HG03045 (cell line): ENCODE measurements at regions not wholly inside any gene's neighbourhood (a gene's known extent, or its start where the extent isn't known, plus 50 kb on each side); places are given as distances from the start of the nearest gene placed in this dataset.

Experiments used
- ATAC-seq: cut with Tn5 transposase; IDR thresholded peaks from one replicate; pipeline ENCODE4 v1.9.1; 2021; ENCODE audit warnings: mild to moderate bottlenecking, moderate library complexity; ENCODE audit not compliant: unreplicated experiment

GRCh38 chr3:139197251-139197650 lies 146.6 kb upstream of the MRPS22 start:
- ATAC-seq: no peak

GRCh38 chr3:139198186-139198585 lies 145.6 kb upstream of the MRPS22 start:
- no peak for ATAC-seq

DNA sequence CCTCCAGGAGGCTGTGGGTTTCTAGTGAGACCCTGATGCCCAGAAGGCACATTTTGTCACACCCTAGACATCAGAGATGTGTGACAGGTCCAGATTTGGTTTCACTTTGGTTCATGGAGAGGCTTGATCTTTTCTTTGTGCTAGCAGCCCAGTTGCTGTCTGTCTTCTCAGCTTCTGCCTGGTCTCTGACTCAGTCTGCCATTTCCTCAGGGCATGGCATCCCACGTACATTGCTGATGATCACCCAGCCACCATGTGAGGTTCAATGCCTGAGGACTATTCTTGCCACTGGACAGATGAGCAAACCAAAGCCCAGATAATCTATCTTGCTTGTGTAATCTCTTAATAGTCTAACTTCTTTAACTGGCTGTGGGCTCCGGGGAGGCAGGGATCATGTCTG lies 144.9 kb upstream of the MRPS22 start:
- no peak for ATAC-seq

DNA sequence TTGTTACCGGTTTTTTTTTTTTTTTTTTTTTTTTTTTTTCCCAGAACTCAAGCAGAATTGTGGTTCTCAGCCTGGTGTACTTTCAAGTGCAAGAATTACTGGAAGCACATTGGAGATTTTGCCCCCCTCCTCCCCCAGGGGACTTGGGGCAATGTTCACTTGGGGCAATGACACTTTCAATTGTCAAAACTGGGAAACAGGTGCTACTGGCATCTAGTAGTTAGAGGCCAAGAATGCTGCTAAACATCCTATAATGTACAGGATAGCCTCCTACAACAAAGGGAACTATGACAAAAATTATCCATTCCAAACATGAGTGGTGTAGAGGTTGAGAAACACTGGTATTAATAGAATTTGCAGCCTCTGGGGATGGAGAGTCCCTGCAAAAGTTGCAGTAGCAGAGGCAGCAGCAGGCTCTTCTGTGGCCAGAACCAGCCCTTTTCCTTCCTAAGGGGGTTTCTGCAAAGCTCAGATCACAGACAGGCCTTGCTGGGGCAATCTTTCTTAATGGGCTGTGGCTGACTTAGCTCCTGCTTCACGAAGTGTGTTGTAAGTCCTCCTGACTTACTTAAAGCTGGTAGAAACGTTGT lies 144.3 kb upstream of the MRPS22 start:
- no peak for ATAC-seq

DNA sequence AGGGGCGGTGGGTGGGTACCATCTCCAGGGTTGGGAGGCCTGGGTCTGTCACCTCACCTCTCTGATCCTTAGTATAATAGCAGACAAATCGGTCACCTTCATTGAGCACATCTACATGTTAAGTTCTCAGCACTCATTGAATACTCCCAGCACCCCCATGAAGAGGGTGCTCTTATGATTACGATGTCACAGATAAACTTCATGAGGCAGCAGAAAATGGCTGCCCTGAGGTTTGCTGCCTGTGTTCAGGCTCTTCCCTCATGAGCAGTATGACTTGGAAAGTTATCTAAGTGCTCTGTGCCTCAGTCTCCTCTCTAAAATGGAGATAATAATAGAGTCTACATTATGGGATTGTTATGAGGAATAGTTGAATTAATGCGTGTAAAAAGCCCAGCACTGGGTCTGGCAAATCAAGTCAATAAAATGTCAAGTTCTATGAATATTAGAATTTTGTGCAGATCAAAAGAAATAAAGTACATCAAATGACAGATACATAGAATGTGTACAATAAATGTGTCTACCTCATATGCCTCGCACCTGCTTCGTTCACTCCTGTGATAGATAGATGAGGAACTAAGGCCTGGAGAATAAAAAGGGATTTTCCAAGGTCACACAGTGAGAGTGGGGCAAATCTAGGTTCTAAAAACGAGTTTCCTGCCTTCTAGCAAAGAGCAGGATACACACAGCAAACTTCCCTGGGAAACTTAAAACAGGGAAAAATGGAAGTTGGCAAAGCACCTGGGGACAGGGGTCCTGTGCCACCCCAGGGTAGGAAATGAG lies 142.2 kb upstream of the MRPS22 start:
- no peak for ATAC-seq

DNA sequence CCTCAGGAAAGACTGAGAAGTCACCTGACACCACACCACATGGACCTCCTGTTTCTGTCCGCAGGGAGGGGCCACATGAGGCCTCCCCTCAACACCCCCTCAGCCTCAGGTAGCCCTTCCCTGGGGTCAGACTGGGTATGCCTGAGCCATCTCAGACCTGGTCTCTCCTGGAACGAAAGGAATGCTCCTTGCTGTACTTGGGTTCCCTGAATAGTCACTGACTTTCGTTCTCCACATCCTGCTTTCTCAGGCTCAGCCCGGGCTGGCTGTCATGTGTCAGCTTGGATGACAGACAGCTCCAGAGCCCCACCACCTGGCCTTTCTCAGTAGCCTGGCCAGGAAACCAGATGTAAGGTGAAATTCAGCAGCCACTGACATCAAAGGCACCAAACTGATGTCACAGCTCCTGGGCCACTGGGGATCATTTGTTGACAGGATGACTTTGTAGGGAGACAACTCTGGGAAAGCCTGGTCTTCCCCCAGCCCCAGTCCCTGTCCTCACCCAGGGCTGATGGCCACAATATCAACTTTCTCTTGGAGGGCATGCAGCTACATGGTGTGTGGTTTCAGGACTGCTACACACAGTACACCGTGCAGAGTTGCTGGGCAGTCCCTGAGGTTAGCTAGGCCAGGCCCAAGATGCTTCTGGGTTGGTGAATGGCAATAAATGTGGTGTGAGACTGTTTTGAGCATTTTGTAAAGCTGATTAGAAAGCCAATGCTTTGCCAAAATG lies 141.4 kb upstream of the MRPS22 start:
- no peak for ATAC-seq

GRCh38 chr3:139202959-139203349 lies 140.9 kb upstream of the MRPS22 start:
- no peak for ATAC-seq

- ATAC-seq: no peak
These were observed 140.1 kb upstream of the MRPS22 start for GRCh38 chr3:139203752-139204151.

- no peak for ATAC-seq
These were observed 139.1 kb upstream of the MRPS22 start for GRCh38 chr3:139204728-139205127.

GRCh38 chr3:139213936-139214335 lies 129.9 kb upstream of the MRPS22 start:
- ATAC-seq: no peak

DNA sequence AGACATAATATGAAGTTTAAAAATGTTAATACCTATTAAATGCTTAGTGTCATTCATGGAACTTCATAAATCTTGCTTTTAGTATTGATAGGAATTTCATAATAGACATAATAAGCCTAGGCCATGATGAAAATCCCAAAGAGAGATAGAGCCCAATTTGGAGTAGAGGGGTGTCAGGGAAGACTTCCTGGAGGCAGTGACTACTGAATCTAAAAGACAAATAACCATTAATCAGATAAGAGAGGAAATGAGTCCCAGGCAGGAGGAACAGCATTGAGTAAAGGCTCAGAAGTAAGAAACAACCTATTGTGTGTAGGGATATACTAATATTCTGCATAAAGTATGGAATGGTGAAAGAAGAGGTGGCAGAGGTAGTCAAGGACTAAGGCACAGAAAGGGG lies 126.9 kb upstream of the MRPS22 start:
- ATAC-seq: no peak

- no peak for ATAC-seq
These were observed 126.2 kb upstream of the MRPS22 start for GRCh38 chr3:139217633-139218032.

DNA sequence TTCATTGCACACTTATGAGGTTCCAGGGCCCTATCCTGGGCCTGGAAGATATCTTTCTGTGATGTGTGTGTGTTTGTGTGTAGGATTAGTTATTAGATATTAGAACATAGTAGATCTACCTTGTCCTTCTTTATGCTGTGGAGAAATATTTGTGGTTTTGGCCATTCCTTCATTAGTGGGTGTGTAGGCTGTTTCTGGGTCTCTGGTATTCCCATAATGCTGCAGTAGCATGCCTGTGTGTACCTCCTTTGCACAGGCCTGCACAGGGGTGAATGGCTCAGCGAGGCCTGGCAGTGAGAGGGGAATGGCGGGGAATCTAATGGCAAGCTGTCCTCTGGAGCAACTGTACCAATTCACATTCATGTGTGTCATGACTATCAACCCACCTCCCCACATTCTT lies 125.8 kb upstream of the MRPS22 start:
- no peak for ATAC-seq

- ATAC-seq: no peak
These were observed 124.4 kb upstream of the MRPS22 start for GRCh38 chr3:139219463-139219862.

DNA sequence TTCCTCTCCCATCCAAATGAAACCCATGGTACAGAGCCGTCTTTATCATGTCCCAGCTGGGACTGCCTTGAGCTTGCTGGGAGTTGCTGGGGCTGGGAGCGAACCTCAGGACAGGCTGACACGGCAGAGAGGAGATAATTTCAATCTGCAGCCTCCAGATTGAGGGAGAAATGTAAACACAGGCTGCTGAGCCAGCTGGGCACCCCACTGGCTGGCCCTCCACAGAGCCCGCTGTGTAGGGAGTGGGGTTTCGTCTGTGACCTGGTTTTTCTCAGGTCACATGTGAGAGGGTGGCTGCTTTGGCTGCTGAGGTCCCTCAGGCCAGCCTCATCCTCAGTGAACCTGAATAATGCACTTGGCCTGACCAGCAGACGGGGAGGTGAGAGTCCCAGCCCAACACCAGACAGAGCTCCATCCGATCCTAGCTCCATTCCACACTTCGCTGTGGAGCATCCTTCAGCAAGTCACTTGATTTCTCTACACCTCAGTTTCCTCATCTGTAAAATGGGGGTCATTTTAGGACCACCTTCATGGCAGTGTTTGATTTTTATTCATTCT lies 121.6 kb upstream of the MRPS22 start:
- no peak for ATAC-seq

DNA sequence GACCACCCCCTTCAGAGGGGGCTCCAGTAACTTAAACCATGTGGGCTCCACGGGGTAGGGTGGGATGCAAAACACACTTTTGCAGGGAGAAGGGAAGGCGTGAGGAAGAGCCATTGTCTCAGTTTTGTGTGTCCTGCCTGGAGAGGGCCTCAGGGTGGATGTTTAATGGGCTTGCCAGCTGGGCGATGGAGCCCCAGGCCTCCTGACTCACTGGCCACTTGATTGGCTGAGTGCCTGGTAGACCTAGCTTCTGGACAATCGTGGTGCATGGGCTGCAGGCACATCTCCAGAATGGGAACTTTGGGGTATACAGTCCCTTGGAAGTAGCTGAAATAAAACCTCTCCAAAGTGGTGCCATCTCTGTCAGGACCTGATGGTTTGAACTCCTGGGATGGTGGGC lies 118.3 kb upstream of the MRPS22 start:
- ATAC-seq: no peak

DNA sequence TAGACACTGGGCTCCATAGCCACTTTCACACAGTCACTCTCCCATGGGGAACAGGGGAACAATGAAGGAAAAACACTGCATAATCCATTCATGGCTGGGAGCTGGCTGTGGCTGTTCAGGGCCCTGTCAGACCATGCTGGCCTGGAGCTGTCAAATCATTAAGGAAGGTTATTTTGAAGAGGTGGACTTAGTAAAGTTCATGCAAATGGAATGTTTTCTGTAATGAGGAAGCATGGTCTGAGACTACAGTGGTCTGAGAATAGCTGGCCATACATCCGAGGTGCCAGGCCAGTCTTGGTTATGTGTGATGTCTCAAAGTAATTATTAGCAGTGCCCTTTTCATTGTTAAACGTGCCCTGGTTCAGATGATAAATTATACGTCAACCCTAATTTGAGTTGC lies 117.1 kb upstream of the MRPS22 start:
- ATAC-seq: no peak

DNA sequence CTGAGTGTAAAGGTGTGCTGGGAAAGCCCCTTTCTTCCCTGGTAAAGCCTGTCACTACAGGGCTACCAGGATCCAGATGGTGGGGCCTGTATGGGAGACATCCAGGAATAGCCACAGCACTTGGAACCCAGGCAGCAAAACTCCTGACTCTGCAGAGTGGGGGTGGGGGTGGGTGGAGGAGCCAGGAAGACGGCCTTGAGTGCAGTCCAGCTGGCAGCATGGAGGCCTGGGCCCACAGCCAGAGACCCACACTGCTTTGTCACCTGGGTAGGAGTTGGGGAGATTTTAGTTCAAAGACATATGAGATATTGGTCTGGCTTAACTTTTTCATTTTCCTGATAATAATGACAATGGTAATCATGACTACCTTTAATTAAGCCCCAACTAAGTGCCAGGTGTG lies 116.7 kb upstream of the MRPS22 start:
- no peak for ATAC-seq

GRCh38 chr3:139227827-139228226 lies 116.0 kb upstream of the MRPS22 start:
- no peak for ATAC-seq

DNA sequence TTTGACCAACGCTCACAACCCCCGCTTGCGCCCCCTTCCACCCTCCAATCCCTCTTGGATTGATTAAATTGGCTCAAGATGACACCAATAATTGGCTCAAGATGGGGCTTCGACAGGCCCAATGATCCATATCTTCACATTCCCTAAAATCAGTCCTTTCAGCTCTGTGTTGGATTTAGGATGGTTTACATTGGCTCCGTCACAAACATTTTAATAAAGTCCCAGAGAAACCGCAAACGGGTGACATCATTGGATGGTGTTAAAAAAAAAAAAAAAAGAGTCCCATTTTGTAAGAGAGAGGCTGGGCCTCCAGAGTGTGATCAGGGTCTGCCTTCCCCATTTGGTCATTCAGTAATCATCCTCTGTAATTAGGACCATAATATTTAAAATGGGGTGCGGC lies 113.4 kb upstream of the MRPS22 start:
- no peak for ATAC-seq

- no peak for ATAC-seq
These were observed 112.1 kb upstream of the MRPS22 start for GRCh38 chr3:139231555-139232281.
